Kidney tubule cell (primary cell): ENCODE measurements at regions not wholly inside any gene's neighbourhood (a gene's known extent, or its start where the extent isn't known, plus 50 kb on each side); places are given as distances from the start of the nearest gene placed in this dataset.
"Not testable (repeated sequence)": the region's sequence is repeated elsewhere in the genome, so short reads cannot be mapped to it uniquely, and the experiment has no call there.

ENCODE experiments used
- DNase-seq: peaks from one replicate; pipeline ENCODE4 v3.0.0-alpha.2; 2018; ENCODE audit warnings: low spot score

DNA sequence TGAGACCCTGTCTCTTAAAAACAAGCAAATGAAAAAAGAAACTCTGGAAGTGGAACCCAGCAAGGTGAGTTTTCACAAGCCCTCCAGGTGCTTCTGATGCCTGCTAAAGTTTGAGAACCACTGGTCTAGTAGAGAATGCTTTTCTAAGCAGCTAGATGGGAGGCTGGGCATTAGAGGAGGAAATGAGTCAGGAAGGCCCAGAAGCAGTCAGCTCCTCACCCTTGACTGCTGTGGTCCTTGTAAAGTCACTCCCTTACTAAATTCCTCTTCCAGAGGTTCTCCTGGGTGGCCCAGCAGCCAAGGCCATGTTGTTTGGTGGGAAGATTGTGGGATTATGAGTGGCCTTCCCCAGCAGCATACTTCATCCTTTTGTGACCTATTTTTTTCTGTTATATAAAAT, 52.0 kb upstream of the FYN start:
- peak; percentile 64 for DNase-seq

DNA sequence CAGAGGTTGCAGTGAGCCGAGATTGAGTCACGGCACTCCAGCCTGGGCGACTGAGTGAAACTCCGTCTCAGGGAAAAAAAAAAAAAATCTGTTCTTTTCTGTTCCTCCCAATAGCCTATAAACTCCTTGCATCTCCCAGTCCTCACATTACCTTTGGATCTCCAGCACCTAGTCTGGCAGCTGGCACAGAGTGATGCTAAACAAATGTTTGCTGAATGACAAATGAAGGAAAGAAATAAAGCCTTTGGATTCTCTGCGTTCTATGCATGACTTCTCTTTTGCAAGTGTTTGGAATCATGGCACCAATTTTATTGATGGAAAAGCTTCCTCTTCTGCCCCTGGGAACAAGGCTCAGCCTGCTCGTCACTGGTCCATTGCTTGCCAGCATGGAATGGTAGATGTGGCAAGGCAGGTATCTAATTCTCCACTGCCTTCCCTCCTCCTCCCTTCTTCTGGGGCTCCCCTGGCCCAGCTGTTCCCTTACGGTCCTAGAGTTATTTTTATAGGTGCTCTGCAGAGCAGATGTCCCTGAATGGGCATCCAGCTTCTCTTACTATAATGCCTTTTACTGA, 53.6 kb upstream of the FYN start:
- no peak for DNase-seq

DNA sequence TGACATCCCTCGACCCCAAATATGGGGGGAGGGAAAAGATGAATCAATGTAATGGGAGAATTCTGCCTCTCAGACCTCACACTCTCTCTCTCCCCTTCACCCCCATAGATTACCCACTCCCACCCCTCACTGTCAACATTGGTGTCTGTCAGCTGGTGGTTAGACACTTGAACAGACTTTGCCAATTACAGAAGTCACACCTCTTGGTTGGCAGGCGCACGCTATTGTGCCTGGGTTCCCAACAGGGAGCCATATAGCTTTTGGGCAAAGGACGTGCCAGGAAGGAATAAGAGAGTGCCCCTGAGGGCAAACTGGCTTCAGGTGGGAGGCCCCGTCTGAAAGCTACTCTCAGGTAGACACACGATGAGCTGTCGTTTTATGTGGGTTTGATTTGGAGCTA, 54.1 kb upstream of the FYN start:
- no peak for DNase-seq

GRCh38 chr6:111928139-111928538, 54.9 kb upstream of the FYN start:
- DNase-seq, result no peak

DNA sequence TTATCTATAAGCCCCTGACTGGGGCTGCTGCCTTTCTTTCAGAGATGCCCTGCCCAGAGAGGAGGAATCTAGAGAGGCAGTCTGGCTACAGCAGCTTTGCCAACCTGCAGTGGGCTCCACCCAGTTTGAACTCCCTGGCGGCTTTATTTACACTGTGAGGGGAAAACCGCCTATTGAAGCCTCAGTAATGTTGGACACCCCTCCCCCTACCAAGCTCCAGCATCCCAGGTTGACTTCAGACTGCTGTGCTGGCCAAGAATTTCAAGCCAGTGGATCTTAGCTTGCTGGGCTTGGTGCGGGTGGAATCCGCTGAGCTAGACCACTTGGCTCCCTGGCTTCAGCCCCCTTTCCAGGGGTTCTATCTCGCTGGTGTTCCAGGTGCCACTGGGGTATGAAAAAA, 61.4 kb upstream of the FYN start:
- not testable (repeated sequence) for DNase-seq

DNA sequence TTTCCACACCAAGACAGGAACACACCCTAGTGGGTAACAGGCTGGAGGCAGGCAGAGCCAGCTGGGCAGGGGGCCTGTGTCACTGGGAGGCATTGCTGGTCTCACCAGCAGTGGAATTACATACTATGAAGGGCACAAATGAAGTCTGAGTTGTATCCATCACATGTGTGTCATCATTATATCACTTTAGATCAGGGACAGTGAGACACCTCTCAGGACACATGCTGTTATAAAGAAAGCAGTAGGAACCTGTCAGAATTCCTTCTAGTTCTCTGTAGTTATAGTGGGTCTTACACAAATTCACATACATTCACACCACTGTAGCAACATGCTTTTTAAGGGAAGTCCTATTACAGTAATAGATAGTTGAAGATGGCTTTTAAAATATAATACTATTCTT, 63.5 kb upstream of the FYN start:
- DNase-seq, result no peak

GRCh38 chr6:111938710-111939109, 65.5 kb upstream of the FYN start:
- DNase-seq, result peak; percentile 61

GRCh38 chr6:111939902-111940301, 66.7 kb upstream of the FYN start:
- DNase-seq, result no peak

- DNase-seq, result peak; percentile 63
Measured at GRCh38 chr6:111940801-111941200, 67.5 kb upstream of the FYN start.

DNA sequence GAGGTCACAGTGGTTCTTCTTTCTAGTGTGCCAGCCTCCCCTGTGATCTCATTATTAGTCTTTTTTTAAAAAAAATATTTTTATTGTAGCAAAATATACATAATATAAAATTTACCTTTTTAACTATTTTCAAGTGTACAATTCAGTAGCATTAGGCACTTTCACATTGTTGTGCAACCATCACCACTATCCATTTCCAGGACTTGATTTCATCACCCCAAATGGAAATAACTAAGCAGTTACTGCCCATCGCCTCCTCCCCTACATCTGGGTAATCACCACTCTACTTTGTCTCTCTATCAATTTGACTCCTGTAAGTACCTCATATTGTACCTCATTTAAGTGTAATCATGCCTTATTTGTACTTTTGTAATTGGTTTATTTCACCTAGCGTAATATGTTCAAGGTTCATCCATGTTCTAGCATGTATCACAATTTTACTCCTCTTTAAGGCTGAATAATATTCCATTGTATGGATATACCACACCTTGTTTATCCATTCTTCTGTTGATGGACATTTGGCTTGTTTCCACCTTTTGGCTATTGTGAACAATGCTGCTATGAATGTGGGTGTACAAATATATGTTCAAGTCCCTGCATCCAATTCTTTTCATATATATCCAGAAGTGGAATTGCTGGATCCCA, 68.6 kb upstream of the FYN start:
- no peak for DNase-seq

DNA sequence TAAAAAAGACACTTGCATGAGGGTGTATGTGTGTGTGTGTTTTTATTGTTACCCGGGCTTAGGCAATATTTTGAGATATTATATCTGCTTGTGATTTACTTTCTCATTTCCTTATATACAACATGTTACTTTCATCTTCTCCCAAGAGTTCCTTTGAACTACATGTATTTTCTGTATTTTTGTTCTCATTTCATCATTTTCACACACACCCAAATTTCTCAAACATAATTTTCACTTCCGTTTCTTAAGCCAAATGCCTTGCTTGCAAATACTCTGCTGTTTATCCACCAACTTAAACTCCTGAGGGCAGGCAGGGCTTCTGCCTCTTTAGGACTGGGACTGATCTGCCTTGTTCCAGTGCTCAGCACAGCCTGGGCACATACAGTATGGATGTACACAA, 69.3 kb upstream of the FYN start:
- no peak for DNase-seq

GRCh38 chr6:111943266-111943665, 70.0 kb upstream of the FYN start:
- no peak for DNase-seq

DNA sequence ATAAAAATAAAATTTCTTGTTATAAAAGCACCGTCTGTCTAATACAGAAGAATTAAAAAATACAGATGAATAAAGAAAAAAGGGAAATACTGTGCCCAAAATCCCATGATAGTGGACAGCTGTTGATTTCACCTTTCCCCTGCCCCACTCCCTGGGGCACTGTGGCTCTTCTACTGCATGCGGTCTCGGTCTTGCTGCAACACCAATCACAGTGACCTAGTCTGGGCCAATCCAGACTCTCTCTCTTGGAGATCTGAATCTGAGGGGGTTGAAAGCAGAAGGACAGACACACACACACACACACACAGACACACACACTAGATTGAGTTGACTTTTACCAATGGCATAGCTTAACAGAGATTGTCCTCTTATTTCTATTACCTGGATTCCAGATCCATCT, 70.5 kb upstream of the FYN start:
- DNase-seq, result no peak

DNA sequence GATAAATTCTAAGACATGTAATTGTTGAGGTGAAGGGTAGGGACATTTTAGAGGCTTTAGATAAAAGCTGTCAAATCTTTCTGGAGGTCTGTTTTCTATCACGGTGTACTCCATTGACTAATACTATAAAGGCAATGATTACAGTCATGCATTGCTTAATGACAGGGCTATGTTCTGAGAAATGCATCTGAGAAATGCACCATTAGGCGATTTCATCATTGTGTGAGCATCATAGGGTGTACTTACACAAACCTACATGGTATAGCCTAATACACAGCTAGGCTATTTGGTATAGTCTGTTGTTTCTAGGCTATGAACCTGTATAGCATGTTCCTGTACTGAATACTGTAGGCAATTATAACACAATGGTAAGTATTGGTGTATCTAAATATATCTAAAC, 71.3 kb upstream of the FYN start:
- DNase-seq, result no peak

GRCh38 chr6:111949546-111949945, 76.3 kb upstream of the FYN start:
- no peak for DNase-seq

DNA sequence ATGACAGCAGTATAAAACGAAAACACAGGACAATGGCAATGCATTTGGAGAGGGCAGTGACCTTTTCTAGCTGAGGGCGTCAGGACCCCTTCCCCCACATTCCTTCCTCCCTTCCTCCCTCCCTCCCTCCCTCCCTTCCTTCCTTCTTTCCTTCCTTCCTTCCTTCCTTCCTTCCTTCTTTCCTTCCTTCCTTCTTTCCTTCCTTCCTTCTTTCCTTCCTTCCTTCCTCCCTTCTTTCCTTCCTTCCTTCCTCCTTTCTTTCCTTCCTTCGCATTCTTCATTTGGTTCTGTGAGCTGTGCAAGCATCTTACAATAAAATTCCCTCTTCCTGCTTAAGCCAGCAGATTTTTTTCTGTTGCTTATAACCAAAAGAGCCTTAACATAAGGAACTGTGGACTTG, 76.7 kb upstream of the FYN start:
- DNase-seq, result not testable (repeated sequence)

- DNase-seq, result peak; percentile 75
Measured at GRCh38 chr6:111950661-111951496, 77.6 kb upstream of the FYN start.

DNA sequence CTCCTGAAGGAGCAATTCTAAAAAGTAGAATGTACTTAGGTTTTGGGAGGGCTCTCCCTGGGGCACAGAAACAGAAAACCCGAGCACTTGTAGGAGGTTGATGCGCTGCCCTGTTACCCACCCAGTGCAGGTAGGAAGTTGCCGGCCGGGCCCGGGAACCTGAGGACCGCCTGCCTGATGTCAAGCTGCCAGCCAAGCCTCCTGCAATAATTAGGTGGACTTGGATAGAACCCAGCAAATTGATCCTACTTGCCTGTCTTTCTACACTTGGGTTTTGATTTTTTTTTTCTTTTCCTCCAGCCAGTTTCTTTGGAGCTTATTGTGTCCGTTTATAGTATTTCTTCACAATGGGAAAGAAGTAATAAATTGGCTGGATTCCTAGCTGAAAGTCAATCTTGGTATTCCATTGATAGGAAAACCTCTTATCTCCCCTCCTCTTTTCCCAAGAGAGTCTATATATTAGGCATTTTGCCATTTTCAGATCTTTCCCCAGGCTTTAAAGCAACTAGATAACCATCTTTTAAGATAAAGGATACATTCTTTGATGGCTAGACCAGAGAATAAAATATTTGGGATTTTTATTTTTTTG, 78.3 kb upstream of the FYN start:
- no peak for DNase-seq

GRCh38 chr6:111952274-111952673, 79.0 kb upstream of the FYN start:
- no peak for DNase-seq

GRCh38 chr6:111952821-111953540, 79.7 kb upstream of the FYN start:
- DNase-seq, result peak; percentile 39

GRCh38 chr6:111956098-111956497, 82.8 kb upstream of the FYN start:
- no peak for DNase-seq

DNA sequence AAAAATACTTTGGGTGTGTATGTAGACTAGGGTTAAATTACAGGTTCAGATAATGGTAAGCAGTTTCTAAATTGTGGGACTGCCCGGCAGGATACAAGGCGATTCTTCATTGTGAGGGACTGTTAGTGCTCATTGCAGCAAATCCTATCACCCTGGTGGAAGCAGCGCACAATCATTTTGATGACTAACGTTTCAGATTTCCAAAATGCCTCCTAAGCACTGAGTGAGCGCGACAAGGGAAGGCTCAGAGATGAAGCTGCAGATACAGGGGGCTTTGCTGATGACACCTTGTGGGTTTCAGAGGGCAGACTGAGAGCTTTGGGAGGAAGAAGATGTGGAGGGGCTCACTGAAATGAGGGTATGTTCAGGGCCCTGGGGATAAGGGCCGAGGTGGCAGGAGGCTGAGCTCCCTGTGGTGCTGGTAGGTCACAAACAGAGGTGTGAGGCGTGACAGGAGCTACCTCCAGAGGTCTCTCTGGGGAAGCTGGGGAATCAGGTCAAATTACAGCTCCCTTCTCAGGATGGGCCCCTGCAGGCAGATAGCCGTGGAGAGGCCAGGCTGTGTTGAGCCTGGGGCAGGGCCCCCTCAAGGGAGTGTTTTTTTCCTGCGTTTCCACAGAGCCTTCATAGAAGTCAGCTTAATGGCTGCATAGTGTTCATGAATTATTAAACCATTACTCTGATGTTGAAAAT, 84.5 kb upstream of the FYN start:
- DNase-seq, result peak; percentile 19
